BLaER1 (cell line): ENCODE measurements at regions not wholly inside any gene's neighbourhood (a gene's known extent, or its start where the extent isn't known, plus 50 kb on each side); places are given as distances from the start of the nearest gene placed in this dataset.

Experiments
- H3K27ac ChIP-seq: shearing (Covaris generic); formaldehyde crosslinking; 2 replicates; pipeline ENCODE4 v1.8.1; 2022
- H3K27me3 ChIP-seq: shearing (Covaris generic); formaldehyde crosslinking; 2 replicates; pipeline ENCODE4 v1.8.1; 2022
- H3K36me3 ChIP-seq: shearing (Covaris generic); formaldehyde crosslinking; 2 replicates; pipeline ENCODE4 v1.8.1; 2022
- H3K4me1 ChIP-seq: shearing (Covaris generic); formaldehyde crosslinking; 2 replicates; pipeline ENCODE4 v1.8.1; 2022
- H3K4me2 ChIP-seq: shearing (Covaris generic); formaldehyde crosslinking; 2 replicates; pipeline ENCODE4 v1.8.1; 2022
- H3K4me3 ChIP-seq: shearing (Covaris generic); formaldehyde crosslinking; 2 replicates; pipeline ENCODE4 v1.8.1; 2022
- H3K9ac ChIP-seq: shearing (Covaris generic); formaldehyde crosslinking; 2 replicates; pipeline ENCODE4 v1.8.1; 2022
- H3K9me3 ChIP-seq: shearing (Covaris generic); formaldehyde crosslinking; 2 replicates; pipeline ENCODE4 v1.8.1; 2022
- H4K20me1 ChIP-seq: shearing (Covaris generic); formaldehyde crosslinking; 2 replicates; pipeline ENCODE4 v1.8.1; 2022
- Cebpa-rat ChIP-seq: shearing (Covaris generic); IDR thresholded peaks from 2 replicates; pipeline ENCODE4 v1.8.1; 2022

GRCh38 chr18:67705748-67706147, 189.2 kb upstream of the DSEL start:
- H3K4me1 ChIP-seq, result no peaks in the 10 kb centered on the region
- no peak overlapping the region for H3K9ac ChIP-seq
- H3K9me3 ChIP-seq, result no peaks in the 10 kb centered on the region
- H4K20me1 ChIP-seq, result no peaks in the 10 kb centered on the region
- H3K36me3 ChIP-seq, result no peaks in the 10 kb centered on the region
- no peak overlapping the region for H3K4me3 ChIP-seq
- no peaks in the 10 kb centered on the region for H3K27me3 ChIP-seq
- no peak overlapping the region for H3K27ac ChIP-seq
- TF ChIP-seq Cebpa-rat, result no peak
- no peak overlapping the region for H3K4me2 ChIP-seq

GRCh38 chr18:67695684-67696083, 179.2 kb upstream of the DSEL start:
- H3K9ac ChIP-seq, result no peak overlapping the region
- no peaks in the 10 kb centered on the region for H3K36me3 ChIP-seq
- H3K4me2 ChIP-seq, result no peak overlapping the region
- no peaks in the 10 kb centered on the region for H3K4me1 ChIP-seq
- no peak overlapping the region for H3K27ac ChIP-seq
- H3K27me3 ChIP-seq, result no peaks in the 10 kb centered on the region
- TF ChIP-seq Cebpa-rat, result no peak
- H4K20me1 ChIP-seq, result no peaks in the 10 kb centered on the region
- no peak overlapping the region for H3K4me3 ChIP-seq
- H3K9me3 ChIP-seq, result no peaks in the 10 kb centered on the region

GRCh38 chr18:67694787-67695186, 178.3 kb upstream of the DSEL start:
- Histone ChIP-seq H3K4me1 (no peaks in the 10 kb centered on the region), H3K27me3 (no peaks in the 10 kb centered on the region), H3K36me3 (no peaks in the 10 kb centered on the region), H4K20me1 (no peaks in the 10 kb centered on the region), H3K9ac (no peak overlapping the region), H3K9me3 (no peaks in the 10 kb centered on the region), H3K4me2 (no peak overlapping the region), H3K27ac (no peak overlapping the region), H3K4me3 (no peak overlapping the region)
- no peak for TF ChIP-seq Cebpa-rat

- Histone ChIP-seq H3K27me3 (no peaks in the 10 kb centered on the region), H3K4me2 (no peak overlapping the region), H3K27ac (no peak overlapping the region), H4K20me1 (no peaks in the 10 kb centered on the region), H3K9ac (no peak overlapping the region), H3K4me3 (no peak overlapping the region), H3K4me1 (no peaks in the 10 kb centered on the region), H3K36me3 (no peaks in the 10 kb centered on the region), H3K9me3 (no peaks in the 10 kb centered on the region)
- no peak for TF ChIP-seq Cebpa-rat
Observed at GRCh38 chr18:67692811-67693210, 176.3 kb upstream of the DSEL start.

GRCh38 chr18:67682516-67682915, 166.0 kb upstream of the DSEL start:
- Histone ChIP-seq H3K4me2 (no peak overlapping the region), H3K27ac (no peak overlapping the region), H3K9me3 (no peaks in the 10 kb centered on the region), H3K4me3 (no peak overlapping the region), H3K27me3 (no peaks in the 10 kb centered on the region), H3K36me3 (no peaks in the 10 kb centered on the region), H3K9ac (no peak overlapping the region), H3K4me1 (no peaks in the 10 kb centered on the region), H4K20me1 (no peaks in the 10 kb centered on the region)
- TF ChIP-seq Cebpa-rat, result no peak

- H3K27me3 ChIP-seq, result no peaks in the 10 kb centered on the region
- TF ChIP-seq Cebpa-rat, result no peak
- H3K4me2 ChIP-seq, result no peak overlapping the region
- H3K9ac ChIP-seq, result no peak overlapping the region
- no peaks in the 10 kb centered on the region for H4K20me1 ChIP-seq
- H3K36me3 ChIP-seq, result no peaks in the 10 kb centered on the region
- no peaks in the 10 kb centered on the region for H3K4me1 ChIP-seq
- no peak overlapping the region for H3K27ac ChIP-seq
- H3K9me3 ChIP-seq, result no peaks in the 10 kb centered on the region
- no peak overlapping the region for H3K4me3 ChIP-seq
Observed at GRCh38 chr18:67677489-67677888, 161.0 kb upstream of the DSEL start.

- H4K20me1 ChIP-seq, result no peaks in the 10 kb centered on the region
- no peak for TF ChIP-seq Cebpa-rat
- no peak overlapping the region for H3K9ac ChIP-seq
- H3K4me1 ChIP-seq, result peaks cover 4% of the 10 kb centered on the region
- H3K27me3 ChIP-seq, result no peaks in the 10 kb centered on the region
- H3K4me2 ChIP-seq, result no peak overlapping the region
- no peak overlapping the region for H3K4me3 ChIP-seq
- H3K36me3 ChIP-seq, result no peaks in the 10 kb centered on the region
- H3K9me3 ChIP-seq, result no peaks in the 10 kb centered on the region
- H3K27ac ChIP-seq, result no peak overlapping the region
Observed at GRCh38 chr18:67672716-67673115, 156.2 kb upstream of the DSEL start.

GRCh38 chr18:67672155-67672554, 155.6 kb upstream of the DSEL start:
- Histone ChIP-seq H4K20me1 (no peaks in the 10 kb centered on the region), H3K4me3 (no peak overlapping the region), H3K36me3 (no peaks in the 10 kb centered on the region), H3K9ac (no peak overlapping the region), H3K27me3 (no peaks in the 10 kb centered on the region), H3K9me3 (no peaks in the 10 kb centered on the region), H3K27ac (no peak overlapping the region), H3K4me2 (no peak overlapping the region), H3K4me1 (peaks cover 4% of the 10 kb centered on the region)
- TF ChIP-seq Cebpa-rat, result no peak

GRCh38 chr18:67670024-67670543, 153.6 kb upstream of the DSEL start:
- H3K4me1 ChIP-seq, result peaks cover 4% of the 10 kb centered on the region
- H3K4me3 ChIP-seq, result no peak overlapping the region
- no peak overlapping the region for H3K27ac ChIP-seq
- no peak overlapping the region for H3K4me2 ChIP-seq
- H3K36me3 ChIP-seq, result no peaks in the 10 kb centered on the region
- H3K27me3 ChIP-seq, result no peaks in the 10 kb centered on the region
- H4K20me1 ChIP-seq, result no peaks in the 10 kb centered on the region
- no peak for TF ChIP-seq Cebpa-rat
- H3K9me3 ChIP-seq, result no peaks in the 10 kb centered on the region
- no peak overlapping the region for H3K9ac ChIP-seq

GRCh38 chr18:67665266-67665665, 148.7 kb upstream of the DSEL start:
- TF ChIP-seq Cebpa-rat, result no peak
- Histone ChIP-seq H3K27me3 (no peaks in the 10 kb centered on the region), H3K27ac (no peak overlapping the region), H3K9ac (no peak overlapping the region), H3K4me3 (no peak overlapping the region), H3K9me3 (no peaks in the 10 kb centered on the region), H3K36me3 (no peaks in the 10 kb centered on the region), H4K20me1 (no peaks in the 10 kb centered on the region), H3K4me1 (no peaks in the 10 kb centered on the region), H3K4me2 (no peak overlapping the region)

GRCh38 chr18:67662996-67663395, 146.5 kb upstream of the DSEL start:
- no peak for TF ChIP-seq Cebpa-rat

More at GRCh38 chr18:67662996-67663395, 146.5 kb upstream of the DSEL start:
- Histone ChIP-seq H4K20me1 (no peaks in the 10 kb centered on the region), H3K4me2 (no peak overlapping the region), H3K9ac (no peak overlapping the region), H3K27me3 (no peaks in the 10 kb centered on the region), H3K4me1 (no peaks in the 10 kb centered on the region), H3K36me3 (no peaks in the 10 kb centered on the region), H3K27ac (no peak overlapping the region), H3K4me3 (no peak overlapping the region), H3K9me3 (no peaks in the 10 kb centered on the region)
